ENCODE measurements at regions not wholly inside any gene's neighbourhood (a gene's known extent, or its start where the extent isn't known, plus 50 kb on each side); places are given as distances from the start of the nearest gene placed in this dataset.

DNA sequence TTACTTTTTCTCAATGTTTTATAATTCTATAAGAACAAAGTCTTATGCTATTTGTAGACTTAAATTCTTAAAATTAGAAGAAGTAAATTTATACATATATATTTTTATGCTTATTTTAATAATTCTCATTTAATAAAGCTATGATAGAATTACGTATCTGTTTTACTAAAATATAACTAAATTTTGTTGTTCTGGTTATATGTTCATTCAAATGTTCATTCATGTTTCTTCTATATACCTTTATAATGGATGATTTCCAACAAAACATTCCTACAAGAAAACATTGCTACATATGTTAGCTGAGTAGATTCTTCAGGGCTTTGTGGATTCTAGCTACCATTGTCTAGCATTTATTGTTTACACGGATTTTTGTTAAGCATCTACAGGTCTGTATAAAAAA is 634.3 kb upstream of the PCDH20 start:
- TF ChIP-seq SUZ12 (IDR thresholded peaks at IDR 0.05; ENCODE audit: extremely low read depth, insufficient read depth, insufficient read length): no peak
- no peak for TF ChIP-seq YY1 (IDR thresholded peaks at IDR 0.05; ENCODE audit: insufficient read depth, insufficient read length)
